ENCODE measurements at regions not wholly inside any gene's neighbourhood (a gene's known extent, or its start where the extent isn't known, plus 50 kb on each side); places are given as distances from the start of the nearest gene placed in this dataset.
A peak's percentile ranks its signal among the peaks of the same experiment; 100 is the strongest.

DNA sequence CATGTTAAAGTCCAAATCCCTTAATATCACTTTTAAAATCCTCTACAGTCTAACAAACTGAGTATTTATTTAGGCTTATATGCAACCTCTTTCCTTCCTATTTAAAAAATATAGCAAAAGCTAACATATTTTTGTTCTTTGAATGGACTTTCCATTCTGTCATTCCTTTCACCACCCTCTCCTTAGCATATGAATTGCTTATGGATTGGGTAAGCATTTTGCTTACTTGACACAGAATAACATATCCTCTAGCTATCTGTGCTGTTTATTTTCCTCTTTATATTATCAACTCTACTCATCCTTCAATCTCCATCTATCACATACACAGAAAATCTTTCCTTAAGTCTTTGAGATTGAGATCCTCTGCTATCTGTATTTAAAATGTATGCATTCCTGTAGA, 206.1 kb upstream of the NEIL3 start:
- TF ChIP-seq, protein P1, sequence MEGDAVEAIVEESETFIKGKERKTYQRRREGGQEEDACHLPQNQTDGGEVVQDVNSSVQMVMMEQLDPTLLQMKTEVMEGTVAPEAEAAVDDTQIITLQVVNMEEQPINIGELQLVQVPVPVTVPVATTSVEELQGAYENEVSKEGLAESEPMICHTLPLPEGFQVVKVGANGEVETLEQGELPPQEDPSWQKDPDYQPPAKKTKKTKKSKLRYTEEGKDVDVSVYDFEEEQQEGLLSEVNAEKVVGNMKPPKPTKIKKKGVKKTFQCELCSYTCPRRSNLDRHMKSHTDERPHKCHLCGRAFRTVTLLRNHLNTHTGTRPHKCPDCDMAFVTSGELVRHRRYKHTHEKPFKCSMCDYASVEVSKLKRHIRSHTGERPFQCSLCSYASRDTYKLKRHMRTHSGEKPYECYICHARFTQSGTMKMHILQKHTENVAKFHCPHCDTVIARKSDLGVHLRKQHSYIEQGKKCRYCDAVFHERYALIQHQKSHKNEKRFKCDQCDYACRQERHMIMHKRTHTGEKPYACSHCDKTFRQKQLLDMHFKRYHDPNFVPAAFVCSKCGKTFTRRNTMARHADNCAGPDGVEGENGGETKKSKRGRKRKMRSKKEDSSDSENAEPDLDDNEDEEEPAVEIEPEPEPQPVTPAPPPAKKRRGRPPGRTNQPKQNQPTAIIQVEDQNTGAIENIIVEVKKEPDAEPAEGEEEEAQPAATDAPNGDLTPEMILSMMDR (IDR thresholded peaks at IDR 0.05) = no peak
- H3K4me1 Mint-ChIP-seq (ENCODE audit: low read depth) = no peaks in the 10 kb centered on the region
- H3K36me3 Mint-ChIP-seq (ENCODE audit: low read depth) = no peaks in the 10 kb centered on the region
- H3K27ac Mint-ChIP-seq (ENCODE audit: unreplicated experiment) = no peak overlapping the region
- peaks cover 10% of the 10 kb centered on the region for H3K27me3 Mint-ChIP-seq (ENCODE audit: low read depth)
- no peak overlapping the region for H3K4me3 Mint-ChIP-seq (ENCODE audit: unreplicated experiment)
- no peak for DNase-seq (ENCODE audit: low spot score)
- H3K9me3 Mint-ChIP-seq (ENCODE audit: low read depth) = no peaks in the 10 kb centered on the region

DNA sequence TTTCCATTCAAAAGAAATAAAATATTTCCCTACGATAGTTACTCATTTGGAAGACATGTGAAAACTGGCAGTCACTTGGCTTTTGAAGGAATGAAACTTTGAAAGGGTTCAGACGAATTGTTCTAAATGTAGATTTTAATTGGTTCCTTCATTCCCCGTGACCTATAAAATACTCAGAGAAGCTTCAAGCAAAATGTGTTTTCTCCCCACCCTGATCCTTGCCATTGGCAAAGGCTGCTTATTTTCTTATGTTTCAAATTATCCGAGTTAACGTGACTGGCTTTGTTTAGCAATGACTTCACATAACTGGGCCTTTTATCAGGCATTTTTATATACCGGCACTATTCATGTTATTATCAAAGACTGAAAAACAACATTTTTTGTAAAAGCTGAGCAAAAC, 204.1 kb upstream of the NEIL3 start:
- Mint-ChIP-seq H3K4me1 (ENCODE audit: low read depth) (no peaks in the 10 kb centered on the region), H3K36me3 (ENCODE audit: low read depth) (no peaks in the 10 kb centered on the region), H3K9me3 (ENCODE audit: low read depth) (no peaks in the 10 kb centered on the region), H3K27ac (ENCODE audit: unreplicated experiment) (no peak overlapping the region), H3K27me3 (ENCODE audit: low read depth) (peaks cover 6% of the 10 kb centered on the region), H3K4me3 (ENCODE audit: unreplicated experiment) (no peak overlapping the region)
- DNase-seq (ENCODE audit: low spot score) = no peak
- TF ChIP-seq, protein P1 (IDR thresholded peaks at IDR 0.05) = no peak

- Mint-ChIP-seq H3K9me3 (ENCODE audit: low read depth) (peaks cover 5% of the 10 kb centered on the region), H3K36me3 (ENCODE audit: low read depth) (peaks cover 1% of the 10 kb centered on the region), H3K27me3 (ENCODE audit: low read depth) (peaks cover 3% of the 10 kb centered on the region), H3K27ac (ENCODE audit: unreplicated experiment) (no peak overlapping the region), H3K4me1 (ENCODE audit: low read depth) (no peaks in the 10 kb centered on the region), H3K4me3 (ENCODE audit: unreplicated experiment) (no peak overlapping the region)
- TF ChIP-seq, protein P1 (IDR thresholded peaks at IDR 0.05) = no peak
- no peak for DNase-seq (ENCODE audit: low spot score)
Observed at GRCh38 chr4:177107288-177107921, 202.3 kb upstream of the NEIL3 start.

DNA sequence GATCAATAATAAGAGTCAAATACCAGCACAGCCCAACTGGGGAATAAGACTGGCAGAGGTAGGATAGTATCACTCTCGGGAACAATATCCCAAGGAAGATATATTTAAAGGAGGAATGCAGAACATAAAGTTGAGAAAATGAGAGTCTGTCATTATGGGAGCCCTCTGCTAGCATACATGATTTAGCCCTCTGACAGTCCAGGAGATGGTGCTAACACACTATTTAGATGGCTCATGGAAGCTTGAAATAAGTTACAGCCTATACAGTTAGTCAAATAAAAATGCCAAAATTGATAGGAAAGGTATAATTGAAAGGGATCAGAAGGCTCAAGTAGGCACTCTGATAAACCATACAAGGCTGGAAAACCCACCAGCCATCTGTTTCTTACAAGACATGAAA, 201.0 kb upstream of the NEIL3 start:
- peaks cover 11% of the 10 kb centered on the region for H3K9me3 Mint-ChIP-seq (ENCODE audit: low read depth)
- H3K27me3 Mint-ChIP-seq (ENCODE audit: low read depth) = no peaks in the 10 kb centered on the region
- H3K4me3 Mint-ChIP-seq (ENCODE audit: unreplicated experiment) = no peak overlapping the region
- DNase-seq (ENCODE audit: low spot score) = no peak
- H3K27ac Mint-ChIP-seq (ENCODE audit: unreplicated experiment) = no peak overlapping the region
- TF ChIP-seq, protein P1 (IDR thresholded peaks at IDR 0.05) = peak; percentile 59
- no peaks in the 10 kb centered on the region for H3K4me1 Mint-ChIP-seq (ENCODE audit: low read depth)
- peaks cover 4% of the 10 kb centered on the region for H3K36me3 Mint-ChIP-seq (ENCODE audit: low read depth)

GRCh38 chr4:177109769-177110168, 199.9 kb upstream of the NEIL3 start:
- H3K27ac Mint-ChIP-seq (ENCODE audit: unreplicated experiment) = no peak overlapping the region
- H3K4me3 Mint-ChIP-seq (ENCODE audit: unreplicated experiment) = no peak overlapping the region
- TF ChIP-seq, protein P1 (IDR thresholded peaks at IDR 0.05) = no peak
- no peaks in the 10 kb centered on the region for H3K27me3 Mint-ChIP-seq (ENCODE audit: low read depth)
- H3K36me3 Mint-ChIP-seq (ENCODE audit: low read depth) = peaks cover 4% of the 10 kb centered on the region
- DNase-seq (ENCODE audit: low spot score) = no peak
- no peaks in the 10 kb centered on the region for H3K4me1 Mint-ChIP-seq (ENCODE audit: low read depth)
- H3K9me3 Mint-ChIP-seq (ENCODE audit: low read depth) = peaks cover 11% of the 10 kb centered on the region
